ENCODE measurements at regions not wholly inside any gene's neighbourhood (a gene's known extent, or its start where the extent isn't known, plus 50 kb on each side); places are given as distances from the start of the nearest gene placed in this dataset.

GRCh38 chr11:119529063-119529845 is 106.3 kb upstream of the THY1 start:
- no peaks in the 10 kb centered on the region for H3K9me3 Mint-ChIP-seq
- TF ChIP-seq CTCF (IDR thresholded peaks at IDR 0.05; ENCODE audit: unreplicated experiment in 3 of 3), result no peak
- H3K27ac Mint-ChIP-seq, result no peak overlapping the region
- peaks cover 59% of the 10 kb centered on the region for H3K27me3 Mint-ChIP-seq (ENCODE audit: low read depth)
- H3K4me3 Mint-ChIP-seq, result no peak overlapping the region
- H3K36me3 Mint-ChIP-seq (ENCODE audit: low read depth), result no peaks in the 10 kb centered on the region
- no peaks in the 10 kb centered on the region for H3K4me1 Mint-ChIP-seq

- H3K27me3 Mint-ChIP-seq (ENCODE audit: low read depth), result peaks cover 55% of the 10 kb centered on the region
- TF ChIP-seq CTCF (IDR thresholded peaks at IDR 0.05; ENCODE audit: unreplicated experiment in 3 of 3), result no peak
- no peaks in the 10 kb centered on the region for H3K9me3 Mint-ChIP-seq
- H3K4me1 Mint-ChIP-seq, result no peaks in the 10 kb centered on the region
- no peak overlapping the region for H3K4me3 Mint-ChIP-seq
- no peaks in the 10 kb centered on the region for H3K36me3 Mint-ChIP-seq (ENCODE audit: low read depth)
- no peak overlapping the region for H3K27ac Mint-ChIP-seq
Observed at GRCh38 chr11:119525867-119526196, 102.9 kb upstream of the THY1 start.

GRCh38 chr11:119525180-119525866 is 102.4 kb upstream of the THY1 start:
- Mint-ChIP-seq H3K36me3 (ENCODE audit: low read depth) (no peaks in the 10 kb centered on the region), H3K4me1 (no peaks in the 10 kb centered on the region), H3K27ac (no peak overlapping the region), H3K9me3 (no peaks in the 10 kb centered on the region), H3K27me3 (ENCODE audit: low read depth) (peaks cover 50% of the 10 kb centered on the region), H3K4me3 (no peak overlapping the region)
- TF ChIP-seq CTCF (IDR thresholded peaks at IDR 0.05; ENCODE audit: unreplicated experiment in 3 of 3), result no peak

GRCh38 chr11:119523539-119524157 is 100.7 kb upstream of the THY1 start:
- Mint-ChIP-seq H3K4me3 (no peak overlapping the region), H3K27me3 (ENCODE audit: low read depth) (peaks cover 43% of the 10 kb centered on the region), H3K36me3 (ENCODE audit: low read depth) (no peaks in the 10 kb centered on the region), H3K4me1 (no peaks in the 10 kb centered on the region), H3K27ac (no peak overlapping the region), H3K9me3 (no peaks in the 10 kb centered on the region)
- TF ChIP-seq CTCF (IDR thresholded peaks at IDR 0.05; ENCODE audit: unreplicated experiment in 3 of 3), result no peak

GRCh38 chr11:119522609-119523008 is 99.6 kb upstream of the THY1 start:
- no peak for TF ChIP-seq CTCF (IDR thresholded peaks at IDR 0.05; ENCODE audit: unreplicated experiment in 3 of 3)
- Mint-ChIP-seq H3K27ac (no peak overlapping the region), H3K27me3 (ENCODE audit: low read depth) (peaks cover 46% of the 10 kb centered on the region), H3K9me3 (no peaks in the 10 kb centered on the region), H3K4me3 (no peak overlapping the region), H3K4me1 (no peaks in the 10 kb centered on the region), H3K36me3 (ENCODE audit: low read depth) (no peaks in the 10 kb centered on the region)
